ENCODE measurements at regions not wholly inside any gene's neighbourhood (a gene's known extent, or its start where the extent isn't known, plus 50 kb on each side); places are given as distances from the start of the nearest gene placed in this dataset.

- DNase-seq (ENCODE audit: low read depth in 2 of 2), result peak; percentile 37 to 42
These were observed 212.9 kb upstream of the ARID1B start for GRCh38 chr6:156564127-156564806.

GRCh38 chr6:156563714-156564113, 213.5 kb upstream of the ARID1B start:
- no peak for DNase-seq (ENCODE audit: low read depth in 2 of 2)

GRCh38 chr6:156562636-156563035, 214.5 kb upstream of the ARID1B start:
- no peak for DNase-seq (ENCODE audit: low read depth in 2 of 2)

- no peak for DNase-seq (ENCODE audit: low read depth in 2 of 2)
These were observed 215.2 kb upstream of the ARID1B start for GRCh38 chr6:156562019-156562418.

- no peak for DNase-seq (ENCODE audit: low read depth in 2 of 2)
These were observed 216.7 kb upstream of the ARID1B start for GRCh38 chr6:156560476-156560875.

- no peak for DNase-seq (ENCODE audit: low read depth in 2 of 2)
These were observed 218.0 kb upstream of the ARID1B start for GRCh38 chr6:156559162-156559690.

- DNase-seq (ENCODE audit: low read depth in 2 of 2), result no peak
These were observed 219.3 kb upstream of the ARID1B start for GRCh38 chr6:156557911-156558259.

GRCh38 chr6:156557251-156557910, 219.8 kb upstream of the ARID1B start:
- DNase-seq (ENCODE audit: low read depth in 2 of 2), result no peak

- no peak for DNase-seq (ENCODE audit: low read depth in 2 of 2)
These were observed 220.4 kb upstream of the ARID1B start for GRCh38 chr6:156556811-156557210.

GRCh38 chr6:156555116-156555515, 222.1 kb upstream of the ARID1B start:
- DNase-seq (ENCODE audit: low read depth in 2 of 2), result no peak

GRCh38 chr6:156554160-156554559, 223.0 kb upstream of the ARID1B start:
- DNase-seq (ENCODE audit: low read depth in 2 of 2), result no peak

GRCh38 chr6:156552849-156553248, 224.3 kb upstream of the ARID1B start:
- no peak for DNase-seq (ENCODE audit: low read depth in 2 of 2)

- no peak for DNase-seq (ENCODE audit: low read depth in 2 of 2)
These were observed 226.2 kb upstream of the ARID1B start for GRCh38 chr6:156550949-156551348.

- no peak for DNase-seq (ENCODE audit: low read depth in 2 of 2)
These were observed 231.2 kb upstream of the ARID1B start for GRCh38 chr6:156545931-156546330.

- DNase-seq (ENCODE audit: low read depth in 2 of 2), result no peak
These were observed 232.2 kb upstream of the ARID1B start for GRCh38 chr6:156545021-156545420.

- DNase-seq (ENCODE audit: low read depth in 2 of 2), result no peak
These were observed 233.1 kb upstream of the ARID1B start for GRCh38 chr6:156544046-156544445.

- DNase-seq (ENCODE audit: low read depth in 2 of 2), result no peak
These were observed 233.7 kb upstream of the ARID1B start for GRCh38 chr6:156543431-156543830.

GRCh38 chr6:156538875-156539660, 238.1 kb upstream of the ARID1B start:
- DNase-seq (ENCODE audit: low read depth in 2 of 2), result no peak

GRCh38 chr6:156534594-156534993, 242.6 kb upstream of the ARID1B start:
- no peak for DNase-seq (ENCODE audit: low read depth in 2 of 2)

- DNase-seq (ENCODE audit: low read depth in 2 of 2), result no peak
These were observed 243.2 kb upstream of the ARID1B start for GRCh38 chr6:156533872-156534524.

GRCh38 chr6:156526081-156526480, 251.1 kb upstream of the ARID1B start:
- DNase-seq (ENCODE audit: low read depth in 2 of 2), result no peak

- no peak for DNase-seq (ENCODE audit: low read depth in 2 of 2)
These were observed 251.6 kb upstream of the ARID1B start for GRCh38 chr6:156525541-156525940.
